ENCODE measurements at regions not wholly inside any gene's neighbourhood (a gene's known extent, or its start where the extent isn't known, plus 50 kb on each side); places are given as distances from the start of the nearest gene placed in this dataset.

- H3F3A ChIP-seq (ENCODE audit: low read depth): no peaks in the 10 kb centered on the region
- H3K9me3 ChIP-seq (ENCODE audit: insufficient read depth, low read depth, low read length): no peaks in the 10 kb centered on the region
- no peaks in the 10 kb centered on the region for H3K9me2 ChIP-seq (replicated peaks; ENCODE audit: low read depth, low read length)
- H3K79me2 ChIP-seq (ENCODE audit: insufficient read depth, low read length): no peaks in the 10 kb centered on the region
- H4K20me1 ChIP-seq (ENCODE audit: insufficient read depth, low read length, poor library complexity, severe bottlenecking): no peaks in the 10 kb centered on the region
- H3K4me1 ChIP-seq (ENCODE audit: insufficient read depth, low read length, poor library complexity, severe bottlenecking): no peaks in the 10 kb centered on the region
- H3K36me3 ChIP-seq (ENCODE audit: insufficient read depth, low read length): no peaks in the 10 kb centered on the region
- no peak overlapping the region for H2AFZ ChIP-seq (ENCODE audit: low read length)
- H3K4me2 ChIP-seq (ENCODE audit: low read depth, low read length, poor library complexity, severe bottlenecking): no peak overlapping the region
- no peak overlapping the region for H3K4me3 ChIP-seq (ENCODE audit: low read length, poor library complexity, severe bottlenecking)
- TF ChIP-seq CTCF (conservative IDR thresholded peaks at IDR 0.05; ENCODE audit: low read length) (no peak), EZH2phosphoT487 (IDR thresholded peaks at IDR 0.05; ENCODE audit: borderline replicate concordance) (no peak)
- H3K9ac ChIP-seq (ENCODE audit: low read depth, low read length, poor library complexity, severe bottlenecking): no peak overlapping the region
- H3K27me3 ChIP-seq (ENCODE audit: insufficient read depth, low read length, poor library complexity, severe bottlenecking): no peaks in the 10 kb centered on the region
Measured at GRCh38 chr4:19838858-19839257, 412.8 kb upstream of the SLIT2 start.

- H3F3A ChIP-seq (ENCODE audit: low read depth): no peaks in the 10 kb centered on the region
- no peaks in the 10 kb centered on the region for H3K9me2 ChIP-seq (replicated peaks; ENCODE audit: low read depth, low read length)
- no peaks in the 10 kb centered on the region for H4K20me1 ChIP-seq (ENCODE audit: insufficient read depth, low read length, poor library complexity, severe bottlenecking)
- no peaks in the 10 kb centered on the region for H3K79me2 ChIP-seq (ENCODE audit: insufficient read depth, low read length)
- no peak overlapping the region for H3K9ac ChIP-seq (ENCODE audit: low read depth, low read length, poor library complexity, severe bottlenecking)
- H3K36me3 ChIP-seq (ENCODE audit: insufficient read depth, low read length): no peaks in the 10 kb centered on the region
- H3K4me2 ChIP-seq (ENCODE audit: low read depth, low read length, poor library complexity, severe bottlenecking): no peak overlapping the region
- no peak overlapping the region for H2AFZ ChIP-seq (ENCODE audit: low read length)
- H3K4me1 ChIP-seq (ENCODE audit: insufficient read depth, low read length, poor library complexity, severe bottlenecking): no peaks in the 10 kb centered on the region
- no peaks in the 10 kb centered on the region for H3K27me3 ChIP-seq (ENCODE audit: insufficient read depth, low read length, poor library complexity, severe bottlenecking)
- H3K9me3 ChIP-seq (ENCODE audit: insufficient read depth, low read depth, low read length): no peaks in the 10 kb centered on the region
- TF ChIP-seq CTCF (conservative IDR thresholded peaks at IDR 0.05; ENCODE audit: low read length) (no peak), EZH2phosphoT487 (IDR thresholded peaks at IDR 0.05; ENCODE audit: borderline replicate concordance) (no peak)
- no peak overlapping the region for H3K4me3 ChIP-seq (ENCODE audit: low read length, poor library complexity, severe bottlenecking)
Measured at GRCh38 chr4:19835429-19835828, 416.3 kb upstream of the SLIT2 start.

- no peaks in the 10 kb centered on the region for H3K79me2 ChIP-seq (ENCODE audit: insufficient read depth, low read length)
- no peaks in the 10 kb centered on the region for H3K4me1 ChIP-seq (ENCODE audit: insufficient read depth, low read length, poor library complexity, severe bottlenecking)
- H3K36me3 ChIP-seq (ENCODE audit: insufficient read depth, low read length): no peaks in the 10 kb centered on the region
- no peak overlapping the region for H3K4me3 ChIP-seq (ENCODE audit: low read length, poor library complexity, severe bottlenecking)
- no peaks in the 10 kb centered on the region for H3F3A ChIP-seq (ENCODE audit: low read depth)
- H3K4me2 ChIP-seq (ENCODE audit: low read depth, low read length, poor library complexity, severe bottlenecking): no peak overlapping the region
- no peaks in the 10 kb centered on the region for H4K20me1 ChIP-seq (ENCODE audit: insufficient read depth, low read length, poor library complexity, severe bottlenecking)
- no peak overlapping the region for H2AFZ ChIP-seq (ENCODE audit: low read length)
- no peaks in the 10 kb centered on the region for H3K27me3 ChIP-seq (ENCODE audit: insufficient read depth, low read length, poor library complexity, severe bottlenecking)
- no peaks in the 10 kb centered on the region for H3K9me3 ChIP-seq (ENCODE audit: insufficient read depth, low read depth, low read length)
- H3K9me2 ChIP-seq (replicated peaks; ENCODE audit: low read depth, low read length): no peaks in the 10 kb centered on the region
- H3K9ac ChIP-seq (ENCODE audit: low read depth, low read length, poor library complexity, severe bottlenecking): no peak overlapping the region
- TF ChIP-seq EZH2phosphoT487 (IDR thresholded peaks at IDR 0.05; ENCODE audit: borderline replicate concordance): no peak
- no peak for TF ChIP-seq CTCF (conservative IDR thresholded peaks at IDR 0.05; ENCODE audit: low read length)
Measured at GRCh38 chr4:19832411-19832810, 419.3 kb upstream of the SLIT2 start.

Measured in Loucy (cell line).